Smooth muscle cell (in vitro differentiated cells): ENCODE measurements at regions not wholly inside any gene's neighbourhood (a gene's known extent, or its start where the extent isn't known, plus 50 kb on each side); places are given as distances from the start of the nearest gene placed in this dataset.

Experiments
- DNase-seq: peaks from one replicate; lab custom pipeline; 2025; ENCODE audit not compliant: unreplicated experiment; lab: John Stamatoyannopoulos, UW
- H2AFZ ChIP-seq: fragments of 200-600 bp; sonication (generic); 2 replicates; pipeline ENCODE4 v1.6.0; 2016; ENCODE audit warnings: antibody characterized with exemption, low read depth, mild to moderate bottlenecking
- H3F3A ChIP-seq: fragments of 200-600 bp; sonication (generic); 2 replicates; pipeline ENCODE4 v1.6.0; 2017; ENCODE audit warnings: antibody characterized with exemption, low read depth
- H3K27ac ChIP-seq: fragments of 200-600 bp; sonication (generic); 2 replicates; pipeline ENCODE4 v1.5.1; 2016; ENCODE audit warnings: low read depth, mild to moderate bottlenecking
- H3K27me3 ChIP-seq: fragments of 200-600 bp; sonication (generic); 2 replicates; pipeline ENCODE4 v1.6.1; 2016; ENCODE audit warnings: low read depth, mild to moderate bottlenecking
- H3K36me3 ChIP-seq: fragments of 200-600 bp; sonication (generic); 2 replicates; pipeline ENCODE4 v1.5.1; 2016; ENCODE audit warnings: low read depth
- H3K4me1 ChIP-seq: fragments of 200-600 bp; sonication (generic); 2 replicates; pipeline ENCODE4 v1.5.1; 2016; ENCODE audit warnings: low read depth
- H3K4me2 ChIP-seq: fragments of 200-600 bp; sonication (generic); 2 replicates; pipeline ENCODE4 v1.6.0; 2016; ENCODE audit warnings: mild to moderate bottlenecking
- H3K4me3 ChIP-seq: fragments of 200-600 bp; sonication (generic); 2 replicates; pipeline ENCODE4 v1.5.1; 2016; ENCODE audit warnings: mild to moderate bottlenecking
- H3K79me2 ChIP-seq: fragments of 200-600 bp; sonication (generic); 2 replicates; pipeline ENCODE4 v1.6.0; 2016; ENCODE audit warnings: low read depth, mild to moderate bottlenecking
- H3K9ac ChIP-seq: fragments of 200-600 bp; sonication (generic); 2 replicates; pipeline ENCODE4 v1.6.0; 2016; ENCODE audit warnings: low read depth
- H3K9me3 ChIP-seq: fragments of 200-600 bp; sonication (generic); replicated peaks from 2 replicates; pipeline ENCODE4 v1.5.1; 2016; ENCODE audit warnings: low read depth
- H4K20me1 ChIP-seq: fragments of 200-600 bp; sonication (generic); 2 replicates; pipeline ENCODE4 v1.6.0; 2016; ENCODE audit warnings: low read depth
- WGBS: methylation state at CpG from one replicate; pipeline ENCODE4 v1.1.7; 2016; ENCODE audit warnings: low lambda C conversion rate; 5-methylcytosine and 5-hydroxymethylcytosine counted together
- TF ChIP-seq, protein P1 (sequence below): fragments of 200-600 bp; sonication (generic); IDR thresholded peaks from 2 replicates; pipeline ENCODE4 v1.5.1; 2017; ENCODE audit warnings: borderline replicate concordance, mild to moderate bottlenecking, antibody characterized with exemption; ENCODE audit not compliant: insufficient read depth, poor library complexity, severe bottlenecking

DNA sequence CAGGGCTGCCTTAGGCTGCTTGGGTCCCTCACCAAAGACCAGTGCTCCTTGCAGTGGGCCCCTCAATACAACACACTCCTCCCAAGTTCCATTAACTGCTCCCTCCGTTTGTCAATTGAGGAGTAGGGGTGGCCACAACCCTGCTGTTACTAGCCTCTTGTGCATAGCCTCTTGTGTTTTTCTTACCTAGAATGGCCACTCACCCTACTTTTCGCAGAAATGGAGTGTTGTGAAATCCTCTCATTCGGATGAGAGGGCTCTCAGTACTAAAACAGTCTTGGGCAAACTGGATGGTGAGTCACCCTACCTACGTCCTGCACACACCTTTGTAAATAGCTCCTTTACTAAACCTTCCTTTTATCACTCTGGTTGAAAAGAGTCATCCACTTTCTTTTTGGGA, 253.9 kb downstream of the OSR1 start:
- Histone ChIP-seq H3K36me3 (no peaks in the 10 kb centered on the region), H3K9ac (no peak overlapping the region), H3K9me3 (no peaks in the 10 kb centered on the region), H3K27me3 (no peaks in the 10 kb centered on the region), H3F3A (no peaks in the 10 kb centered on the region), H2AFZ (no peak overlapping the region), H3K79me2 (no peaks in the 10 kb centered on the region), H3K4me1 (no peaks in the 10 kb centered on the region), H4K20me1 (no peaks in the 10 kb centered on the region), H3K27ac (no peak overlapping the region), H3K4me2 (no peak overlapping the region), H3K4me3 (no peak overlapping the region)
- DNase-seq, result no peak
- WGBS, result 79% methylated on average over 4 of the region's 4 CpGs
- TF ChIP-seq, protein P1, sequence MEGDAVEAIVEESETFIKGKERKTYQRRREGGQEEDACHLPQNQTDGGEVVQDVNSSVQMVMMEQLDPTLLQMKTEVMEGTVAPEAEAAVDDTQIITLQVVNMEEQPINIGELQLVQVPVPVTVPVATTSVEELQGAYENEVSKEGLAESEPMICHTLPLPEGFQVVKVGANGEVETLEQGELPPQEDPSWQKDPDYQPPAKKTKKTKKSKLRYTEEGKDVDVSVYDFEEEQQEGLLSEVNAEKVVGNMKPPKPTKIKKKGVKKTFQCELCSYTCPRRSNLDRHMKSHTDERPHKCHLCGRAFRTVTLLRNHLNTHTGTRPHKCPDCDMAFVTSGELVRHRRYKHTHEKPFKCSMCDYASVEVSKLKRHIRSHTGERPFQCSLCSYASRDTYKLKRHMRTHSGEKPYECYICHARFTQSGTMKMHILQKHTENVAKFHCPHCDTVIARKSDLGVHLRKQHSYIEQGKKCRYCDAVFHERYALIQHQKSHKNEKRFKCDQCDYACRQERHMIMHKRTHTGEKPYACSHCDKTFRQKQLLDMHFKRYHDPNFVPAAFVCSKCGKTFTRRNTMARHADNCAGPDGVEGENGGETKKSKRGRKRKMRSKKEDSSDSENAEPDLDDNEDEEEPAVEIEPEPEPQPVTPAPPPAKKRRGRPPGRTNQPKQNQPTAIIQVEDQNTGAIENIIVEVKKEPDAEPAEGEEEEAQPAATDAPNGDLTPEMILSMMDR, result no peak

DNA sequence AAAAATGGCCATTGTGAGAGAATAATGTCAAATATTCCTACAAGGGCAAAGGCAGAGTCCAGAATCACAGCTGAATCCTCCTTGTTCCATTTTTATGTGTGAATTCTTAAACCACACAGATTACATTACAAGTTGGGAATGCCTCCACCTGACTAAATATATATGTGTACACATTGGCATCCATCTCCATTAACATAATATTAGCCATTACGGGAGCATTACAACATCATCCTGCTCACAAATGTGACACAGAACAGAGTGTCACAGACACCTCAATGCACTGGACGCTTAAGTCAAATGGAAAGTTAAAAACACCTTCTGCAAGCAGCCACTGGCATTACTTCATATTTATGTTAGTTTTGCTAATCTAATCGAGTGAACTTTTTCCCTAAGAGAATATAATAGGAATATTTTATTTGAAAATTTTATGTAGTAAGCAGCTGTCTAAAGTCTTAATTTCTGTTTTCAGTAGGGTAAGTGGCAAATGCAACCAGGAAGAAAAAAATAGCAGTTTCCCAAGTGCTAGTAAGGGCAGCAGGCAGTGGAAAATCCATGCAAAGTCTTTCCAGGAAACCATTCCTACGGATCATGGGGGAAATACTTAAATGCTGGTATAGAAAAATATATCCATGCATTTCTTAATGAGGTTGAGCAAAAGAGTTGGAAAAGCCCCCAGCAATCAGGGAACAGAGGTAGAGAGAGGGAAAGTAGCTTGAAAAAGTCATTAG, 255.6 kb downstream of the OSR1 start:
- TF ChIP-seq, protein P1, result no peak
- no peaks in the 10 kb centered on the region for H3K9me3 ChIP-seq
- no peaks in the 10 kb centered on the region for H3K36me3 ChIP-seq
- no peaks in the 10 kb centered on the region for H3K4me1 ChIP-seq
- DNase-seq, result no peak
- WGBS, result 81% methylated on average over 4 of the region's 4 CpGs
- H3K9ac ChIP-seq, result no peak overlapping the region
- H2AFZ ChIP-seq, result no peak overlapping the region
- no peaks in the 10 kb centered on the region for H3F3A ChIP-seq
- no peaks in the 10 kb centered on the region for H4K20me1 ChIP-seq
- H3K79me2 ChIP-seq, result no peaks in the 10 kb centered on the region
- H3K4me3 ChIP-seq, result no peak overlapping the region
- no peak overlapping the region for H3K27ac ChIP-seq
- H3K4me2 ChIP-seq, result no peak overlapping the region
- H3K27me3 ChIP-seq, result no peaks in the 10 kb centered on the region

DNA sequence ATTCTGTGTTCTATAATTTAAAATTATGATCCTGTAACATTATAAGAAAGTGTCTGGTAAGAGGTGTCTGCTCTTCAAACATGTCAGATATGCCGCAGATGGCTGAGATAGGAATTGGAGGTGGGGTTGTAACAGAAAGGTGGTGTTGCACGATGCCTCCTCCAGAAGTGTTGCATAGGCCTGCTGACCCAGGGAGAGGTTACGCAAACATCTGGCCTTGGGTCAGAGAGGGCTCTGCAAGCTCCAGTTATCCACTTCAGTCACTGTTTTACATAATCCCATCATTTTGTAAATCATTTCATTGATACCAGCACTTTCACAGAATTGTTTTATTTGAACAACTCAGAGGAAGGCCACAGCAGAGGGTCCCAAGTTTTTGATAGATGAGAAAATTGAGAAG, 256.5 kb downstream of the OSR1 start:
- no peaks in the 10 kb centered on the region for H3K9me3 ChIP-seq
- no peaks in the 10 kb centered on the region for H3K36me3 ChIP-seq
- no peaks in the 10 kb centered on the region for H3K4me1 ChIP-seq
- H3K27ac ChIP-seq, result no peak overlapping the region
- H3K4me3 ChIP-seq, result no peak overlapping the region
- no peaks in the 10 kb centered on the region for H3K27me3 ChIP-seq
- no peak overlapping the region for H2AFZ ChIP-seq
- H3K9ac ChIP-seq, result no peak overlapping the region
- H3F3A ChIP-seq, result no peaks in the 10 kb centered on the region
- H3K79me2 ChIP-seq, result no peaks in the 10 kb centered on the region
- 75% methylated on average over 3 of the region's 3 CpGs for WGBS
- no peak overlapping the region for H3K4me2 ChIP-seq
- DNase-seq, result no peak
- no peaks in the 10 kb centered on the region for H4K20me1 ChIP-seq
- TF ChIP-seq, protein P1, result no peak

- Histone ChIP-seq H3K79me2 (no peaks in the 10 kb centered on the region), H3K4me1 (no peaks in the 10 kb centered on the region), H3K4me3 (no peak overlapping the region), H3K27me3 (no peaks in the 10 kb centered on the region), H3K4me2 (no peak overlapping the region), H3K9me3 (no peaks in the 10 kb centered on the region), H4K20me1 (no peaks in the 10 kb centered on the region), H2AFZ (no peak overlapping the region), H3K9ac (no peak overlapping the region), H3K27ac (no peak overlapping the region), H3F3A (no peaks in the 10 kb centered on the region), H3K36me3 (no peaks in the 10 kb centered on the region)
- TF ChIP-seq, protein P1, result no peak
- 81% methylated on average over 2 of the region's 2 CpGs for WGBS
- no peak for DNase-seq
These were observed 257.9 kb downstream of the OSR1 start for GRCh38 chr2:19100570-19100969.
